Left ventricle myocardium superior (tissue), 1 donor: ENCODE measurements at regions not wholly inside any gene's neighbourhood (a gene's known extent, or its start where the extent isn't known, plus 50 kb on each side); places are given as distances from the start of the nearest gene placed in this dataset.
"Not testable (repeated sequence)": the region's sequence is repeated elsewhere in the genome, so short reads cannot be mapped to it uniquely, and the experiment has no call there.

Source experiments
- ATAC-seq: fragments of 200-7000 bp; cut with Tn5 transposase; one replicate; pipeline ENCODE4 v1.9.1; 2020; ENCODE audit warnings: mild to moderate bottlenecking, moderate library complexity
- DNase-seq: peaks from one replicate; pipeline ENCODE4 v3.0.0-alpha.2; 2020
- intact Hi-C: fragments of 100-400 bp; cut with micrococcal nuclease; formaldehyde crosslinking; loops from one replicate; pipeline ENCODE4 v1.11.0; 2022
- donor health status: DM: no; HTN: yes; CAD: no; lungs with severe emphysema.

GRCh38 chr15:23839893-23840474 is 152.9 kb upstream of the NDN start:
- intact Hi-C loops = no loop called here

GRCh38 chr15:23846218-23846617 is 159.1 kb upstream of the NDN start:
- DNase-seq (no peak), ATAC-seq (no peak)
- intact Hi-C loops = no loop called here

More at GRCh38 chr15:23839893-23840474, 152.9 kb upstream of the NDN start:
- ATAC-seq = no peak
- no peak for DNase-seq

- intact Hi-C loops = loop anchor here (10.0 kb wide), 1 partner anchor 206 kb away; the partner anchor contains the start of gene MAGEL2
- DNase-seq = no peak
- no peak for ATAC-seq
Measured at GRCh38 chr15:23850666-23851065, 163.6 kb upstream of the NDN start.

- DNase-seq (no peak), ATAC-seq (no peak)
- intact Hi-C loops = loop anchor here (10.0 kb wide), 1 partner anchor 207 kb away; the partner anchor contains the start of gene MAGEL2
Measured at GRCh38 chr15:23851921-23852320, 164.8 kb upstream of the NDN start.

GRCh38 chr15:23853286-23853685 is 166.2 kb upstream of the NDN start:
- no peak for ATAC-seq
- DNase-seq = no peak
- intact Hi-C loops = loop anchor here (10.0 kb wide), 1 partner anchor 208 kb away; the partner anchor contains the start of gene MAGEL2

- intact Hi-C loops = loop anchor here (10.0 kb wide), 1 partner anchor 210 kb away; the partner anchor contains the start of gene MAGEL2
- ATAC-seq = no peak
- DNase-seq = no peak
Measured at GRCh38 chr15:23854203-23854911, 167.3 kb upstream of the NDN start.

- intact Hi-C loops = loop anchor here (10.0 kb wide), 1 partner anchor 210 kb away; the partner anchor contains the start of gene MAGEL2
- ATAC-seq (peak; percentile 37), DNase-seq (no peak)
Measured at GRCh38 chr15:23854912-23855659, 168.0 kb upstream of the NDN start.

- intact Hi-C loops = loop anchor here (10.0 kb wide), 1 partner anchor 211 kb away; the partner anchor contains the start of gene MAGEL2
- DNase-seq = no peak
- ATAC-seq = no peak
Measured at GRCh38 chr15:23855947-23856346, 168.8 kb upstream of the NDN start.

GRCh38 chr15:23857028-23857641 is 170.0 kb upstream of the NDN start:
- intact Hi-C loops = loop anchor here (10.0 kb wide), 1 partner anchor 212 kb away; the partner anchor contains the start of gene MAGEL2
- ATAC-seq = no peak
- no peak for DNase-seq

- no peak for ATAC-seq
- intact Hi-C loops = loop anchor here (10.0 kb wide), 1 partner anchor 214 kb away; the partner anchor contains the start of gene MAGEL2
- DNase-seq = no peak
Measured at GRCh38 chr15:23859008-23859407, 171.9 kb upstream of the NDN start.

GRCh38 chr15:23860290-23861245 is 173.5 kb upstream of the NDN start:
- no peak for ATAC-seq
- intact Hi-C loops = no loop called here
- no peak for DNase-seq

- intact Hi-C loops = no loop called here
- no peak for ATAC-seq
Measured at GRCh38 chr15:23866832-23867231, 179.7 kb upstream of the NDN start.

GRCh38 chr15:23869396-23869795 is 182.3 kb upstream of the NDN start:
- intact Hi-C loops = no loop called here
- ATAC-seq = peak; percentile 80
- DNase-seq = peak; percentile 59

More at GRCh38 chr15:23866832-23867231, 179.7 kb upstream of the NDN start:
- no peak for DNase-seq

GRCh38 chr15:23873613-23874012 is 186.5 kb upstream of the NDN start:
- intact Hi-C loops, ATAC-seq: not testable (repeated sequence)

GRCh38 chr15:23877502-23878412 is 190.7 kb upstream of the NDN start:
- DNase-seq (peak; percentile 50), ATAC-seq (peak; percentile 72)
- intact Hi-C loops = no loop called here

More at GRCh38 chr15:23873613-23874012, 186.5 kb upstream of the NDN start:
- DNase-seq = not testable (repeated sequence)

GRCh38 chr15:23881291-23881690 is 194.2 kb upstream of the NDN start:
- no peak for ATAC-seq
- no peak for DNase-seq
- intact Hi-C loops = no loop called here

- ATAC-seq (no peak), DNase-seq (no peak)
- intact Hi-C loops = no loop called here
Measured at GRCh38 chr15:23890218-23890617, 203.1 kb upstream of the NDN start.
